Occipital lobe (tissue), 1 donor: ENCODE measurements at regions not wholly inside any gene's neighbourhood (a gene's known extent, or its start where the extent isn't known, plus 50 kb on each side); places are given as distances from the start of the nearest gene placed in this dataset.
A peak's percentile ranks its signal among the peaks of the same experiment; 100 is the strongest.

ENCODE experiments used
- DNase-seq: peaks from one replicate; lab custom pipeline; 2025; lab: John Stamatoyannopoulos, UW

GRCh38 chr3:10762611-10763247, 53.3 kb upstream of the SLC6A11 start:
- DNase-seq: no peak

DNA sequence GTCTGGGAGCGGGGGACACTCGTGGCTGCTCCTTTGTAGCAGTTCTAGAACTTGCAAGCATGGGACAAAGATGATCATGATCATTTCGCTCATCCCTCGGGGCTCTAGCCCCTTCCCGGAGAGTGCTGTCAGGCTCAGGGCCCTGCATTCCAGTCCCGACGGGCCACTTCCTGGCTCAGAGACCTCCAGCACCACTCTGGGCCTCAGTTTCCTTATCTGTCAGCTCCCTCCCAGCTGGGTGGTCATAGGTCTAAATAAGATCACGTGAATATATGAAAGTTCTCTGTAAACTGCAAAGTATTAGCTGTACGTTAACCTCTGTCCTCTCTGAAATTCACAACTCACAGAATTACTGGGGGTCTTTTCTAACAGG, 52.8 kb upstream of the SLC6A11 start:
- DNase-seq: no peak

GRCh38 chr3:10763817-10764258, 52.2 kb upstream of the SLC6A11 start:
- DNase-seq: no peak

GRCh38 chr3:10764259-10765051, 51.6 kb upstream of the SLC6A11 start:
- DNase-seq: peak; percentile 27

- DNase-seq: no peak
Measured at GRCh38 chr3:10766049-10766705, 49.9 kb upstream of the SLC6A11 start.
